DND-41 (cell line): ENCODE measurements at regions not wholly inside any gene's neighbourhood (a gene's known extent, or its start where the extent isn't known, plus 50 kb on each side); places are given as distances from the start of the nearest gene placed in this dataset.

Experiments
- ATAC-seq: fragments of 200-7000 bp; cut with Tn5 transposase; 3 replicates; pipeline ENCODE4 v1.9.1; 2021; ENCODE audit warnings: low read depth; ENCODE audit not compliant: insufficient read depth
- DNase-seq: peaks from one replicate; pipeline ENCODE4 v3.0.0-alpha.2; 2020
- H2AFZ ChIP-seq: 2 replicates; pipeline ENCODE4 v1.6.0; 2012; ENCODE audit warnings: low read depth, low read length
- H3K27ac ChIP-seq: 2 replicates; pipeline ENCODE4 v1.5.1; 2012; ENCODE audit warnings: low read length, inconsistent platforms
- H3K27me3 ChIP-seq: fragments of 200-600 bp; sonication (generic); 2 replicates; pipeline ENCODE4 v1.6.0; 2012; ENCODE audit warnings: low read length, mild to moderate bottlenecking, inconsistent platforms; ENCODE audit not compliant: insufficient read depth, poor library complexity
- H3K36me3 ChIP-seq: 2 replicates; pipeline ENCODE4 v1.5.1; 2012; ENCODE audit warnings: low read length, inconsistent platforms; ENCODE audit not compliant: insufficient read depth
- H3K4me1 ChIP-seq: 2 replicates; pipeline ENCODE4 v1.5.1; 2012; ENCODE audit warnings: mild to moderate bottlenecking, low read length; ENCODE audit not compliant: insufficient read depth
- H3K4me2 ChIP-seq: 2 replicates; pipeline ENCODE4 v1.6.0; 2012; ENCODE audit warnings: mild to moderate bottlenecking, moderate library complexity, low read length, inconsistent platforms; ENCODE audit not compliant: insufficient read depth
- H3K4me3 ChIP-seq, 2 experiments: fragments of 200-600 bp in 1 of 2; shearing (Covaris generic) in 1 of 2; 2 replicates each; pipeline ENCODE4 v1.5.1; 2012 to 2016; ENCODE audit warnings: inconsistent platforms in 2 of 2, low read length in 2 of 2, mild to moderate bottlenecking in 2 of 2, low read depth in 1 of 2, moderate library complexity in 1 of 2
- H3K79me2 ChIP-seq: 2 replicates; pipeline ENCODE4 v1.6.0; 2012; ENCODE audit warnings: low read length, inconsistent platforms; ENCODE audit not compliant: insufficient read depth
- H3K9ac ChIP-seq: 2 replicates; pipeline ENCODE4 v1.6.0; 2012; ENCODE audit warnings: low read depth, mild to moderate bottlenecking, inconsistent platforms, low read length, moderate library complexity
- H3K9me3 ChIP-seq: 2 replicates; pipeline ENCODE4 v1.5.1; 2012; ENCODE audit warnings: low read length, moderate library complexity, mild to moderate bottlenecking, inconsistent platforms; ENCODE audit not compliant: insufficient read depth, severe bottlenecking
- H4K20me1 ChIP-seq: 2 replicates; pipeline ENCODE4 v1.6.0; 2012; ENCODE audit warnings: low read length; ENCODE audit not compliant: insufficient read depth
- EZH2 ChIP-seq: IDR thresholded peaks from 3 replicates; pipeline ENCODE4 v1.6.1; 2012; ENCODE audit warnings: borderline replicate concordance, low read depth, mild to moderate bottlenecking, moderate library complexity, low read length, inconsistent platforms; ENCODE audit not compliant: severe bottlenecking
- TF ChIP-seq, protein P1 (sequence below): IDR thresholded peaks from 2 replicates; pipeline ENCODE4 v1.5.1; 2012; ENCODE audit warnings: borderline replicate concordance, low read length, moderate library complexity, mild to moderate bottlenecking; ENCODE audit not compliant: poor library complexity, severe bottlenecking; ENCODE audit errors: extremely low read depth

DNA sequence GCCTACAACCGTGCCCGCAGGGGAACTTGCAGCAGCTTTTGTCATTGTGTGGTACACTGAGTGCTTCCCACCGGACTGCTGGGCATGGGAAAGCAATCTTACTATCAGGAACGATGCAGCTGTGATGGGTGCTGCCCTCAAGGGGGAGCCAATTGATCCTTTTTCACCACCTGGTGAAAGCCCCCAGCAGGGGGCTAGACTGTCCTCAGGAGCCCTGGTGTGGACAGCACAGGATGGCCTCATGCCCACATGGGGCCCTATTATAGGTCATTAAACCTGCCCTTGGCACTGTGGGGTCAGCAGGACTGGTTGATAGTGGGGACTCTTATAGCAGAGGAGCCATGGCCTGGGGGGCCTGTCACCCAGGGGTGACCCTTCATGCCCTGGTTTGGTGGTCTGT, 172.2 kb downstream of the GLI2 start:
- no peaks in the 10 kb centered on the region for H3K36me3 ChIP-seq
- DNase-seq = no peak
- H3K4me2 ChIP-seq = no peak overlapping the region
- TF ChIP-seq, protein P1, sequence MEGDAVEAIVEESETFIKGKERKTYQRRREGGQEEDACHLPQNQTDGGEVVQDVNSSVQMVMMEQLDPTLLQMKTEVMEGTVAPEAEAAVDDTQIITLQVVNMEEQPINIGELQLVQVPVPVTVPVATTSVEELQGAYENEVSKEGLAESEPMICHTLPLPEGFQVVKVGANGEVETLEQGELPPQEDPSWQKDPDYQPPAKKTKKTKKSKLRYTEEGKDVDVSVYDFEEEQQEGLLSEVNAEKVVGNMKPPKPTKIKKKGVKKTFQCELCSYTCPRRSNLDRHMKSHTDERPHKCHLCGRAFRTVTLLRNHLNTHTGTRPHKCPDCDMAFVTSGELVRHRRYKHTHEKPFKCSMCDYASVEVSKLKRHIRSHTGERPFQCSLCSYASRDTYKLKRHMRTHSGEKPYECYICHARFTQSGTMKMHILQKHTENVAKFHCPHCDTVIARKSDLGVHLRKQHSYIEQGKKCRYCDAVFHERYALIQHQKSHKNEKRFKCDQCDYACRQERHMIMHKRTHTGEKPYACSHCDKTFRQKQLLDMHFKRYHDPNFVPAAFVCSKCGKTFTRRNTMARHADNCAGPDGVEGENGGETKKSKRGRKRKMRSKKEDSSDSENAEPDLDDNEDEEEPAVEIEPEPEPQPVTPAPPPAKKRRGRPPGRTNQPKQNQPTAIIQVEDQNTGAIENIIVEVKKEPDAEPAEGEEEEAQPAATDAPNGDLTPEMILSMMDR = no peak
- TF ChIP-seq EZH2 = no peak
- no peaks in the 10 kb centered on the region for H3K4me1 ChIP-seq
- no peak overlapping the region for H3K27ac ChIP-seq
- no peaks in the 10 kb centered on the region for H3K9me3 ChIP-seq
- no peak overlapping the region for H3K4me3 ChIP-seq
- H3K9ac ChIP-seq = no peak overlapping the region
- H3K79me2 ChIP-seq = no peaks in the 10 kb centered on the region
- no peak overlapping the region for H2AFZ ChIP-seq
- peaks cover under 1% of the 10 kb centered on the region for H3K27me3 ChIP-seq
- no peak for ATAC-seq
- H4K20me1 ChIP-seq = no peaks in the 10 kb centered on the region

DNA sequence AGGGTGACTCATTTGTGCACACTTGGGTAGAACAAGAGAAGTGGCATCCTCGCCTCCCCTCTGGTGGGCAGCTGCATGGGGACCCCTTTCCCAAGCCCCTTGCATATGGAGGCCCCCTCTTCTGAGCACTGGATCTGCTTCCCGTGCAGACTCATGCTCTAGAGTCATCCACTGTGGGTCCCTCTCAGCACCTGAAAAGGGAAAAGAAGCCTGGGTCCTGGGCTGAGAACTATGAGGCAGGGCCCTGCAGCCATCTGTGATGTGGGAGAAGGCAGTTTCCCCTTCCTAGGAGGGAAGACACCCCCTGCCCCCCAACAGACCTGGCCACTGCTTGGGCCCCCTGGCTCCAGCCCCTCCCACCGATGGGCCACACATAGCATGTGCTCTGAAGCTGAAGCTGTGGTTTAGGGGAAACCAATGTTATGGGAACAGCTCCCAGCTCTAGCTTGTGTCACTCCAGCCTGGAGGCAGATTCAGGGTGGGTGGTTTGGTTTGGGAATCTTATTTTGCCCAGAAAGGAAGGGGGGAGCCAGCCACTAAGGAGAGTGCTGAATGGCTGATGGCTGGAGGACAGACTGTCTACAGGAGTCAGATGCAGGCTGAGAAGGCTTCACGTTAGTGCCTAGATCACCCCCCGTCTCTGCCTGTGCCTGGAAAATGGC, 172.8 kb downstream of the GLI2 start:
- TF ChIP-seq EZH2 = no peak
- TF ChIP-seq, protein P1 = no peak
- no peak overlapping the region for H2AFZ ChIP-seq
- no peaks in the 10 kb centered on the region for H3K79me2 ChIP-seq
- no peak overlapping the region for H3K4me3 ChIP-seq
- H3K4me2 ChIP-seq = no peak overlapping the region
- H3K9me3 ChIP-seq = no peaks in the 10 kb centered on the region
- H3K27me3 ChIP-seq = no peaks in the 10 kb centered on the region
- ATAC-seq (no peak), DNase-seq (no peak)
- H3K9ac ChIP-seq = no peak overlapping the region
- no peaks in the 10 kb centered on the region for H4K20me1 ChIP-seq
- H3K27ac ChIP-seq = no peak overlapping the region
- no peaks in the 10 kb centered on the region for H3K4me1 ChIP-seq
- H3K36me3 ChIP-seq = no peaks in the 10 kb centered on the region

DNA sequence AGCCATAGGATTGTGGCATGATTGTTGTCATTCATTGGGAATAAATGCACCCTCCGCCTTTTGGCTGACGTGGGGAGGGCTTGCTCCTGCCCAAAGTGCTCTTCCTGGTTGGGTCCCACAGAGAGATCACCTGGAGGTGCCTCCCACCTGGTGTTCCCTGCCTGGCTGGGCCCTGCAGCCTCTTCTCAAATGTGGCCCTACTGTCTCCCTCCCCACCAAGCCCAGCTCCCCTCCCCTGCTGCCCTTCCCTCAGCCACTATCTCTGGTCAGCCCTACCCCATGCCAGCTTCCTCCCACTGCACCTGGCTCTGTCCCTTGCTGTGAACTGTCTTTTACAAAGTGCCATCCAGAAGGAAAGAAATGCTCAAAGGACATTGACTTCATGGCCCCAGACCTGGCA, 173.4 kb downstream of the GLI2 start:
- Histone ChIP-seq H2AFZ (no peak overlapping the region), H3K79me2 (no peaks in the 10 kb centered on the region), H3K27ac (no peak overlapping the region), H4K20me1 (no peaks in the 10 kb centered on the region; the same call in 1 of the 2 replicates), H3K36me3 (no peaks in the 10 kb centered on the region), H3K9ac (no peak overlapping the region), H3K9me3 (no peaks in the 10 kb centered on the region), H3K4me3 (no peak overlapping the region), H3K4me2 (no peak overlapping the region), H3K27me3 (no peaks in the 10 kb centered on the region), H3K4me1 (no peaks in the 10 kb centered on the region)
- no peak for TF ChIP-seq EZH2
- TF ChIP-seq, protein P1 = no peak
- DNase-seq (no peak), ATAC-seq (no peak)

DNA sequence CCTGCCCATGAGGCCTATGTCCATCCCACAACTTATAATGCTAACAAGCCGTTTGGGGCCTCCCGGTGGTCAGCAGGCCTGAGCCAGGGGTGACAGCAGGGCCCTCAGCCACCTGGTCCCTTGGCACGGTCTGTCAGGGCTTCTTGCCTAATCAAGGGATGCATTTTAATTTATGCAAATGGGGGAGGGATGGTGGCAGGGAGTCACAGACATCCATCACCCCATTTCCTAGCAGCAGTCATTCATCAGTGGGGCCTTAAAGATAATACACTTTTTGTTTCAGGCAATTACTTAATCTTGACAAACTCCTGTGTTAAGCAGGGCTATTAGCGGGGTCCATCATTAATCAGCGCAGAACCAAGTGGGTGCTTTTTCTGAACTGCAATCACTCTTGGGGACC, 174.5 kb downstream of the GLI2 start:
- H3K9ac ChIP-seq = no peak overlapping the region
- no peak overlapping the region for H3K4me2 ChIP-seq
- TF ChIP-seq, protein P1 = no peak
- TF ChIP-seq EZH2 = no peak
- no peak overlapping the region for H3K4me3 ChIP-seq
- H3K27me3 ChIP-seq = no peaks in the 10 kb centered on the region
- no peak for DNase-seq
- H3K4me1 ChIP-seq = no peaks in the 10 kb centered on the region
- H3K27ac ChIP-seq = no peak overlapping the region
- H3K9me3 ChIP-seq = no peaks in the 10 kb centered on the region
- H2AFZ ChIP-seq = no peak overlapping the region
- no peaks in the 10 kb centered on the region for H3K36me3 ChIP-seq
- H4K20me1 ChIP-seq = peaks cover 3% of the 10 kb centered on the region; the same call in 1 of the 2 replicates
- ATAC-seq = no peak
- H3K79me2 ChIP-seq = no peaks in the 10 kb centered on the region
